ENCODE measurements at regions not wholly inside any gene's neighbourhood (a gene's known extent, or its start where the extent isn't known, plus 50 kb on each side); places are given as distances from the start of the nearest gene placed in this dataset.

- no peak for DNase-seq
Measured at GRCh38 chr1:5564578-5565257, 427.5 kb downstream of the NPHP4 start.

GRCh38 chr1:5563861-5564577 is 428.2 kb downstream of the NPHP4 start:
- DNase-seq, result no peak

GRCh38 chr1:5562769-5563168 is 429.5 kb downstream of the NPHP4 start:
- DNase-seq, result no peak

- no peak for DNase-seq
Measured at GRCh38 chr1:5562331-5562730, 429.9 kb downstream of the NPHP4 start.

- DNase-seq, result no peak
Measured at GRCh38 chr1:5559078-5559477, 433.1 kb downstream of the NPHP4 start.

- no peak for DNase-seq
Measured at GRCh38 chr1:5555853-5556252, 436.4 kb downstream of the NPHP4 start.

GRCh38 chr1:5554784-5555183 is 437.4 kb downstream of the NPHP4 start:
- no peak for DNase-seq

GRCh38 chr1:5554111-5554510 is 438.1 kb downstream of the NPHP4 start:
- no peak for DNase-seq

- DNase-seq, result no peak
Measured at GRCh38 chr1:5552787-5553484, 439.3 kb downstream of the NPHP4 start.

- DNase-seq, result no peak
Measured at GRCh38 chr1:5551274-5551975, 440.8 kb downstream of the NPHP4 start.

GRCh38 chr1:5548266-5548665 is 444.0 kb downstream of the NPHP4 start:
- DNase-seq, result no peak

GRCh38 chr1:5543235-5543634 is 449.0 kb downstream of the NPHP4 start:
- no peak for DNase-seq

- DNase-seq, result no peak
Measured at GRCh38 chr1:5532811-5533210, 459.4 kb downstream of the NPHP4 start.

GRCh38 chr1:5526822-5527551 is 465.2 kb downstream of the NPHP4 start:
- DNase-seq, result no peak

GRCh38 chr1:5526385-5526750 is 465.9 kb downstream of the NPHP4 start:
- DNase-seq, result no peak

- DNase-seq, result no peak
Measured at GRCh38 chr1:5525597-5526384, 466.4 kb downstream of the NPHP4 start.

GRCh38 chr1:5522531-5523145 is 469.6 kb downstream of the NPHP4 start:
- no peak for DNase-seq

GRCh38 chr1:5519366-5520135 is 472.7 kb downstream of the NPHP4 start:
- no peak for DNase-seq

- DNase-seq, result no peak
Measured at GRCh38 chr1:5516756-5517155, 475.5 kb downstream of the NPHP4 start.

GRCh38 chr1:5515501-5515900 is 476.7 kb downstream of the NPHP4 start:
- no peak for DNase-seq

Measured in NCI-H526 (cell line).